NCI-H748 (cell line): ENCODE measurements at regions not wholly inside any gene's neighbourhood (a gene's known extent, or its start where the extent isn't known, plus 50 kb on each side); places are given as distances from the start of the nearest gene placed in this dataset.

Experiments
- DNase-seq: peaks from one replicate; lab custom pipeline; 2025; ENCODE audit not compliant: unreplicated experiment; lab: John Stamatoyannopoulos, UW

DNA sequence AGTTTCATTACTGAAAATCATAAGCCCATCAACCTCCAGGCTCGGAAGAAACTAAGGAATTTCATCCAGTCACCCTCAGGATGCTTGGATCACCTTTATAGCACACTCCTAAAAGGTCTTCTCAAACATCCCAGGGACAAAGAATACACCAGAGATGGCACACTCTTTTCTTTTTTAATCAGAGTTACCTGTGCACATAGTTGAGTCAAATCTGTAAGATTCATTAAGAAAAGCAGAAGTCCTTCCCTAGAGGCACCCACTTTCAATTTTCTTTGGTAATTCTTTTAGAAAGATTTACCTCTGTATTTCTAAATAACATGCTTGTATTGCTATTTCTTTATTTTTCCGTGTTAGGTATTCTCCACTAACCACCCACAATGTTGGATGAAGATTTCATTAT lies 50.6 kb upstream of the IL6 start:
- no peak for DNase-seq

- peak; percentile 11 for DNase-seq
Measured at GRCh38 chr7:22675917-22676343, 51.1 kb upstream of the IL6 start.

DNA sequence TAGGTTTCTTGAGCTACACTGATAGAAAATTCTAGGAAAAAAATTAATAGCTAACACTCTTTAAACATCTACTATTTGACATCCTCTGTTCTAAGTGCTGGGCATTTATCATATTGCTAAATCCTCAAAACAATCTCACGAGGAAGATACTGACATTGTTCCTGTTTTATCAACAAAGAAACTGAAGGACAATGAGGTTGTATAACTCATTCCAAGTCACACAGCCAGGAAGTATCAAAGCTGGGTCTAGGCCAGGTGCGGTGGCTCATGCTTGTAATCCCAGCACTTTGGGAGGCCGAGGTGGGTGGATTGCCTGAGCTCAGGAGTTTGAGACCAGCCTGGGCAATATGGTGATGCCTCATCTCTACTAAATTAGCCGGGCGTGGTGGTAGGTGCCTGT lies 51.6 kb upstream of the IL6 start:
- no peak for DNase-seq

DNA sequence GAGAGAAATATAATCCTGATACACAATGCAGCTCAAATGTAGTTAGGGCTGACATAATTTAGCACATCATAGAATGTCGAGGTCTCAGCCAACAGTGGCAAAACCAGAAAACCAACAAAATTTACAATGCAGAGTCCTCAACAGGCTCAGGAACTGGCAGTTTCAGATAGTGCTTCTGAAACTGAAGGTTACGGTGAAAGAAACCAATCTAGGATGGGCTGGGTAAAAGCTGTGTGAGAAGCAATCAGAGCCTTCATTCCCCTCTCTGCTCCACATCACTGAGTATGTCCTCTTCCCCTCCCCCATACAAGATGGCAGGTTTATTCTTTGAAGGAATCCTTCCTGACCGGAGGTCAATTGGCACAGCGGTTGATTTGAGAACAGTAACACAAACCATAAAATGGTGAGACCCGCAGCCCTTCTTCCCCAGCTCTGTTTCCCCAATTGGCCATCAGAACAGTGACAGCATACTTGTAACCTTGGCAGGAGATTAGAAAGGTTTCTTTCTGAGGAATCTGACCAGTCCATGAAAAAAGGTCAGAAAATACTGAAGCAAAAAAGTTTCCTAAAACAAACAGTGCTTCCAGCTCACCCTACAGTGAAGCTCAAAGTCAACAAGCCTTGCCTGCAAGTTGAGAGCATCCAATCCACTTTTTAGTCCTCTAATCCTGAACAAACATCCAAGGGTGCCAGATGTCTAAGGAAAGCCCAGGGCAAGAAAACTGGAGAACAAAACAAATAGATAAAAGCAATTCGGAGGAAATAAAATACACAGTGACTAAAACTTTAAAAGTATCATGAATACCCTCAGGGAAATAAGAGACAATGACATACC lies 53.9 kb upstream of the IL6 start:
- no peak for DNase-seq

GRCh38 chr7:22671177-22671879 lies 55.7 kb upstream of the IL6 start:
- DNase-seq, result no peak

GRCh38 chr7:22670422-22670815 lies 56.6 kb upstream of the IL6 start:
- no peak for DNase-seq

GRCh38 chr7:22669692-22670421 lies 57.1 kb upstream of the IL6 start:
- DNase-seq, result no peak

DNA sequence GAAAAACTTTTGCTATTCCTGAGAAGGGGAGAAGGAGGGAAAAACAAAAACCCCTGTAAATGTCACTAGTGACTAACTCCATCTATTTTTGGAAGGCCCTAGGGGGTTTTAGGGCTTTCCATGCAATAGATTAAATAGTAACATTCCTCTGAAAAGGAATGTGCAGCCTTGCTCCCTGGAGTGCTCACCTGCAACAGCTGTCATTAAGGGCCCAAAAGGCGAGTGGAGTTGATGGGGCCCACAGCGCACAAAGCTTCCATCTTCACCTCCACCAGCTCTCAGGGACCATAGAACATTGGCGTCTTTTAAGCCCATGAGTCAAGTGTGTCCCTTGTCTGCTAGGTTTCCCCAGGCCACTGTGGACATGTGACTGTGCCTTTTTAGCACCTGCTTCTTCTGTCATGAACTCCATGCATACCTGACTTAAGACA lies 58.0 kb upstream of the IL6 start:
- no peak for DNase-seq

DNA sequence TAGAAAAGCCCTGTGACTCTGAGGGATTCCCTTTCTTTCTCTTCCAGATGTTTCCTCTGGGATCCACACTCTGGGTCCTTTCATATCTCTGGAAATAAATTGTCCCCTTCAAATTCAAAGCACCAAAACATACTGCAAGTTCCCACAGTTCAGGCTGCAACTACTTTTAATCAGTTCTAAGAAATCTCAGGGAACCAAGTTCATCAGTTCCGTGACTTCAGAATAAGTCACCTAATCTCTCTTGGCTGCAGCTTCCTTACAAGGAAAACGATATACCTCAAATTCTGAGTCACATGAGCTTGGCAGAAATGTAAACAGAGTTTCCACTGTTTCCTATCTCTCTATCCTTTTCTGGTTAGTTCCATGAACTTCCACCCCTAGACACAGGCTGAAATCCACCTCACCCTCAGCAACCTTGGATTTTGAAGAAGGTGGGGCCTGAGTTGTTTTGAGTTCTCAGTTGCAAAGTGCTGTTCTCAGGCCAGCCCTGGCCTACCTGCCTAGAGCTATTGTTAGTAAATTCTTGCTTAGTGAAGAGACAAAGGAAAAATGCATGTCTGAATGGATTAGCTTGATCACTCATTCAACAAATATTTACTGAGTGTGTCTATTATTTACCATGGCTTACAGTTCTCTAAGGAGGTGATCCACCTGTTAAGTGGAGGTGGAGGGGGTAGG lies 59.3 kb upstream of the IL6 start:
- peak; percentile 65 for DNase-seq

- DNase-seq, result no peak
Measured at GRCh38 chr7:22667187-22667561, 59.8 kb upstream of the IL6 start.

DNA sequence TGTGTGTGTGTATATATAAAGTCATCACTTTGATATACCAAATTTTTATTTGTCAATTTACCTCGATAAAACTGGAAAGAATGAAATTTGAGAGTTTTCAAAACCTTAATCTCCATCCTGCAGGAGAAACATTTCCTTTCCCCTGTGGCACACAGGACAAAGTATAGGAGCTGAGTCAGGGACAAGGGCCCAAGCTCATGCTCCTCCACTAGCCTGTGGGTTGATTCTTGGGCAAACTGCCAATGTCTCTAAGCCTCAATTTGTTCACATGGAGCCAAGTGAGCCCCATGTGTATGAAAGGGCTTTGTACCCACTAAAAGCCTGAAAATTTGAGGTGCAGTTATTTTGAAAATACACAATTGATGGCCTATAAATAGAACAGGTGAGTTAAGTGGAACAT lies 60.3 kb upstream of the IL6 start:
- DNase-seq, result peak; percentile 36

DNA sequence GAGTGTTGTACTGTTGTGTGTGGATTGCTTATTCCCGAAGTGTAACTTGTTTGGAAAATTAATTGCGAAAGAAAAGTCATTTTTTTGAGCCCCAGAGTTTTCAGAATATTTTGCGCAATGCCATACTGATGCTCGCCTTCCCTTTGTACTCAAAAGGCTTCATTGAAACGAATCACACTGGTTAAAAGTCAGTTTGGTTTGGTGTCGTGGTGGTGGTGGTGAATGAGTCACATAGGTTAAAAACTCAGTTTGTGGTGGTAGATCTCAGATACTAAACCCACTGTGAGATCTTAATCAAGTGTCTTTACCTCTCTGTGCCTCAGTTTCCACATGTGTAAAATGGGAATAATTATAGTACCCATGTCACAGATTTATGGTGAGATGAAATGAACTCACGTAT lies 61.1 kb upstream of the IL6 start:
- DNase-seq, result no peak

GRCh38 chr7:22664988-22665798 lies 61.8 kb upstream of the IL6 start:
- no peak for DNase-seq

DNA sequence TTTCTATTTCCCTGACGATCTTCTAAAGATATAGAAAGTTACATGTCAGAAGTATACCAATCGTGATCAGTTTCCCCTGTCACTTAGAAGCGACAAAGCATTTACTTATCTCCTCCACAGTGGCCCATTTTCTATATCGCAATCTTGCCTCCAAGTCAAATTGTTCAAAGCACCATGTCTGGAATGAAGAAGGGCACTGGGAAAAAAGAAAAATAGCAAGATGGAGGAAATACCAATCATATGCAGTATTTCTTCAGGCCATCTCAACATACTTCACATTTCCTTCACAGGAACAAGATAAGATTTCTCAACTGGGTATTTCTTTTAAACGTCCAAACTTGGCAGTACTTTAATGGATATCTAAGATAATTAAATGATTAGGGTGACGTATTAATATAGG lies 63.3 kb upstream of the IL6 start:
- no peak for DNase-seq

DNA sequence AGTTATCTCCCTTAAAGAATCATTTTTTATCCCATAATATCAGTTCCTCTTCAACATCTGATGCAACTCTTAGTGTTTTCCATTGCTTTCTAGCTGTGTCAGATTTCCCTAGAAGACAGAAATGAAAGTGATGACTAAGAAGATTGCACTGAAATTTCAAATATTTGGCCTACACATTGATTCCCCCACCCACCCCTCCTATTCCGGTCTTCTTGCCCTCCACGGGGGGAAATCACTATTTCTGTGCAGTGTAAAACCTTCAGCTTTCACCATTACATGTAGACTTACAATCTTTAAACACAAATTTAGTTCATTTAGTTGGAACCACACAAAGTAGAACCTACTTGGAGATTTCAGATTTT lies 63.7 kb upstream of the IL6 start:
- no peak for DNase-seq

DNA sequence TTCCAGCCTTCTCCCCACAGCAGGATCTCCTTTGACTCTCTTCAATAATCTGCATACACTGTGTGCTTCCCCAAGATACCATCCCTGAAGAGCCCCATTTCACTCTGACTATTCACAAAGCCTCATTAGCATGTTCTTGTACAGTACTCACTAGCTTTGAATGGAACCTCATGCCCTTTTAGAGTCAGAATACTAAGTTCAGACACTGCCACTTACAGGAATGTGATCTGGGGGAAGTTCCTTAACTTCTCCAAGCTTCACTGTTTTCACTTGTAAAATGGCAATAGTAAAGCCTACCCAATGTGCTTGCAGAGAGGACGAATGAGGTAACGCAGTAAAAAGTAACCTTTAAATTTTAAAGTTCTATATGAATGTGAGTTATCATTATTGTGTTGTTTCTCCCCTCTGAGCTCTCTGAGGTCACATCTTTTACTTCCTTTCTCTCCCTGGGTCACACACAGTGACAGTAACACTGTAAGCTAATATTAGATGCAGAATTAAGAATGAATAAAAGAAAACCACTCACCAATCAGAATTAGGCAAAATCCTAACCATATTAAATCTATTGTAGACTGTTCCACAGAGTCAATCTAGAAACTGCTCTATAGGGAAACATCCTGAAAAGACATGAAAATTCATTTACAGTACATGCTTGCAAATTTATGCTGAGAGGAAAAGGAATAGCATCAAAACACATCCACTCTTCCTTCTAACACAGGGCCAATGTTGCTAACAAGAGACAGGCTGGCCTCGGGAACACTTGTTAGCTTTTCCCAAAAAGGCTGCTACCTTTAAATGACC lies 64.2 kb upstream of the IL6 start:
- DNase-seq, result no peak

DNA sequence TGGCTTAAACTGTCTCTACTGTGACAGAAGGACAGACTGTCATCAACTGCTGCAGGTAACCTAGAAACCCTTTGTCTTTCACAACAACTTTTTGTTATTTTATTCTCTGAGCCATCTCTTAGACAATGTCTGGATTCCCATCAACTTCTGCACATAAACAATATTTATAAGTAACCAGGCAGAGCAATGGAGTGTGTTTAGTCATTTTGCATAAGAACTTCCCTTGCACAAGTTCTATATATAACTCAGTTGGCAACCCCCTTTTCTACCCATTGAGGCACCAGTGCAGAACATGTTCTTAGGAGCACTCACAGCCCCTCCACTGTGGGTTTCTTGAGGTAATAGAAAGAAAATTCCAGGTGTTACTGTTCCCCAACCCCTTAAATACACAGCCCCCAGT lies 65.0 kb upstream of the IL6 start:
- no peak for DNase-seq

GRCh38 chr7:22660732-22661131 lies 66.3 kb upstream of the IL6 start:
- DNase-seq, result peak; percentile 40

DNA sequence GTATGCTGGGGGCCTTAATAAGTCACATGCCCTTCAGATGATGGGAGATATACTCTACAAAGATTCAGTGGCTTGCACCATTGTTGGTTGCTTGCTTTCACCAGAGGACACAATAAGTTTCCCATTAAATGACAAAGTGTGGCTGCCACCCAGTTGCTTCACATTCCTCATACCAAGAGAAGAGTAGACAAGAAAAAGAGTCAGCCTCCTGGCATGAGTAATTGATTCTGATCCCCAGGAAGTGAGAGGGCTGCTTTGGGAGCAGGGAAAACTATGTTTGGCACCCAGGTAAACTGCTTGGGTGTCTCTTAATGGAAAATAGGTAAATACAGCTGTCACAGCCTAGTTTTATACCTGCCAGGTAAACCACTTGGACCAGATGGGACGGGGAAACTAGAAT lies 66.7 kb upstream of the IL6 start:
- DNase-seq, result no peak

DNA sequence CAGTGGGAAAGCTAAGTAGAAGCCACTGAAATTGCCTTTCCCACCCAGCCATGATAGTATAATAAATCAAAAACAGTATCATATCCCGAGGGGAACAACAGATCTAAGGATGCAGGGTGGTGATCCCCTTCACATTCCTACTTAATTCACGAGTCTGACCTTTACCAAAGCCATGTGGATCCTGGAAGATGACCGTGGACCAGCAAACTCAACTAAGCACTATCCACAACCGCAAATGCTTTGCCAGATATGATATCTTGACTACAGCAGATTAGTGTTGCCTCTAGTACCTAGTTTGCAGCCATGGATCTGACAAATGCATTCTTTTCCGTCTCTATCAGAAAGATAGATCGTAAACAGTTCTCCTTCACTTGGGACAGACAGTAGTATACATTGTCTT lies 67.3 kb upstream of the IL6 start:
- no peak for DNase-seq
